ENCODE measurements at regions not wholly inside any gene's neighbourhood (a gene's known extent, or its start where the extent isn't known, plus 50 kb on each side); places are given as distances from the start of the nearest gene placed in this dataset.

DNA sequence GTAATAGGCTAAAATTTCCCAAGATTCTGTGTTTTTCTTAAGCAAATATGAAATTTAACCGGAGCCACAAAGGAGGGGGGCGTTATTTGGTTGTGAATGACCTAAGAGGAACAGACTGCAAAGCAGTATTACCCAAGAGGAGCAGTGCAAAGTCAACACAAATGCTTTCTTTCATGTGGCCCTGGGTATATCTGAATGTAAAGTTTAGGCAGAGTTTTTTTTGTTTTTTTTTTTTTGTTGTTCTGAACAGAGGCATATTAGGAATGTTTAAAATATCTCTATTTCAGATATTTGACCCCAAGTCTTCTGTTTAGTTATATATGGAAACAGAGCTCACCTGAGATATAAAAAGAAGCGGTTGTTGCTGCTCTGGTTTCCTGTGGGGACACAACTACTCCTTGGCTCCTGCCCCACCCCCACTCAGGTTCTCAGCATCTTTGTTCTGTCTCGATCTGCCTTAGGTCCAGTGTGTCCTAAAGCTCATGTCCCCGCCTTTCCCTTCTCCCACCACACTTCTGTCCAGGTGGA, 220.7 kb downstream of the RFC3 start:
- no TSS peak for BruUV-seq (replicated peaks)

More for the DNA sequence above, 220.7 kb downstream of the RFC3 start:
- H4K91ac ChIP-seq (ENCODE audit: insufficient read depth, low read depth, low read length) = no peak overlapping the region
- H3K9me1 ChIP-seq (ENCODE audit: insufficient read depth, low read length) = no peaks in the 10 kb centered on the region
- H2BK15ac ChIP-seq (ENCODE audit: low read depth, low read length) = no peak overlapping the region
- no peak overlapping the region for H4K5ac ChIP-seq (ENCODE audit: low read depth, low read length)
- no peak overlapping the region for H2BK20ac ChIP-seq (ENCODE audit: low read depth, low read length)
- no peaks in the 10 kb centered on the region for H3K36me3 ChIP-seq (ENCODE audit: control insufficient read depth, insufficient read depth, low read length)
- H3K18ac ChIP-seq (ENCODE audit: low read depth, low read length) = no peak overlapping the region
- H3K4me1 ChIP-seq (ENCODE audit: control insufficient read depth, insufficient read depth, low read length) = no peaks in the 10 kb centered on the region
- H2BK5ac ChIP-seq (ENCODE audit: low read depth, low read length, poor library complexity, severe bottlenecking) = no peak overlapping the region
- no peak overlapping the region for H2BK120ac ChIP-seq (ENCODE audit: low read depth, low read length)
- no peak overlapping the region for H3K23ac ChIP-seq (ENCODE audit: low read depth, low read length)
- no peak overlapping the region for H3K4me2 ChIP-seq (ENCODE audit: low read depth, low read length)
- no peak overlapping the region for H4K8ac ChIP-seq (ENCODE audit: low read depth in 2 of 2, low read length in 2 of 2)
- 0% methylated on average over 1 of the region's 5 CpGs; no CpG with 5 or more reads in 1 of the 2 experiments for WGBS, 2 experiments (ENCODE audit: extremely low coverage in 2 of 2, insufficient read length in 1 of 2)
- no peak overlapping the region for H3K4me3 ChIP-seq (ENCODE audit: insufficient read depth, low read depth, low read length)
- in situ Hi-C loops (cut with MboI; ENCODE audit: low sequenced_read_pairs) (no loop called here), dilution Hi-C loops (cut with HindIII; ENCODE audit: low sequenced_read_pairs, unreplicated experiment) (no loop called here), intact Hi-C loops (cut with micrococcal nuclease) (no loop called here)
- no peak overlapping the region for H2AFZ ChIP-seq (replicated peaks; ENCODE audit: low read length, poor library complexity)
- ChIA-PET POLR2A (ENCODE audit: unreplicated experiment) (no interaction called here), CTCF (no interaction called here)
- H3K56ac ChIP-seq (ENCODE audit: extremely low read depth, insufficient read depth, low read length) = no peak overlapping the region
- no peak for ATAC-seq (ENCODE audit: low read depth)
- TF ChIP-seq, protein P1, sequence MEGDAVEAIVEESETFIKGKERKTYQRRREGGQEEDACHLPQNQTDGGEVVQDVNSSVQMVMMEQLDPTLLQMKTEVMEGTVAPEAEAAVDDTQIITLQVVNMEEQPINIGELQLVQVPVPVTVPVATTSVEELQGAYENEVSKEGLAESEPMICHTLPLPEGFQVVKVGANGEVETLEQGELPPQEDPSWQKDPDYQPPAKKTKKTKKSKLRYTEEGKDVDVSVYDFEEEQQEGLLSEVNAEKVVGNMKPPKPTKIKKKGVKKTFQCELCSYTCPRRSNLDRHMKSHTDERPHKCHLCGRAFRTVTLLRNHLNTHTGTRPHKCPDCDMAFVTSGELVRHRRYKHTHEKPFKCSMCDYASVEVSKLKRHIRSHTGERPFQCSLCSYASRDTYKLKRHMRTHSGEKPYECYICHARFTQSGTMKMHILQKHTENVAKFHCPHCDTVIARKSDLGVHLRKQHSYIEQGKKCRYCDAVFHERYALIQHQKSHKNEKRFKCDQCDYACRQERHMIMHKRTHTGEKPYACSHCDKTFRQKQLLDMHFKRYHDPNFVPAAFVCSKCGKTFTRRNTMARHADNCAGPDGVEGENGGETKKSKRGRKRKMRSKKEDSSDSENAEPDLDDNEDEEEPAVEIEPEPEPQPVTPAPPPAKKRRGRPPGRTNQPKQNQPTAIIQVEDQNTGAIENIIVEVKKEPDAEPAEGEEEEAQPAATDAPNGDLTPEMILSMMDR (conservative IDR thresholded peaks at IDR 0.05; ENCODE audit: low read depth, low read length) = no peak
- TF ChIP-seq, protein P2, sequence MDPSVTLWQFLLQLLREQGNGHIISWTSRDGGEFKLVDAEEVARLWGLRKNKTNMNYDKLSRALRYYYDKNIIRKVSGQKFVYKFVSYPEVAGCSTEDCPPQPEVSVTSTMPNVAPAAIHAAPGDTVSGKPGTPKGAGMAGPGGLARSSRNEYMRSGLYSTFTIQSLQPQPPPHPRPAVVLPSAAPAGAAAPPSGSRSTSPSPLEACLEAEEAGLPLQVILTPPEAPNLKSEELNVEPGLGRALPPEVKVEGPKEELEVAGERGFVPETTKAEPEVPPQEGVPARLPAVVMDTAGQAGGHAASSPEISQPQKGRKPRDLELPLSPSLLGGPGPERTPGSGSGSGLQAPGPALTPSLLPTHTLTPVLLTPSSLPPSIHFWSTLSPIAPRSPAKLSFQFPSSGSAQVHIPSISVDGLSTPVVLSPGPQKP (IDR thresholded peaks at IDR 0.05; ENCODE audit: borderline replicate concordance, low read depth, low read length) = no peak
- no peak for TF ChIP-seq FOS (IDR thresholded peaks at IDR 0.05; ENCODE audit: low read depth, low read length)
- TF ChIP-seq MAZ (IDR thresholded peaks at IDR 0.05; ENCODE audit: borderline replicate concordance, low read depth, low read length) = no peak
- TF ChIP-seq NFE2L2 (IDR thresholded peaks at IDR 0.05; ENCODE audit: low read depth, low read length) = no peak
- no peak for TF ChIP-seq CHD1 (IDR thresholded peaks at IDR 0.05; ENCODE audit: low read depth, low read length)
- TF ChIP-seq MXI1 (IDR thresholded peaks at IDR 0.05; ENCODE audit: borderline replicate concordance, low read depth, low read length) = no peak
- TF ChIP-seq CEBPB (IDR thresholded peaks at IDR 0.05; ENCODE audit: low read depth, low read length) = no peak
- TF ChIP-seq RCOR1 (IDR thresholded peaks at IDR 0.05; ENCODE audit: insufficient replicate concordance, low read length) = no peak
- TF ChIP-seq, protein P3, sequence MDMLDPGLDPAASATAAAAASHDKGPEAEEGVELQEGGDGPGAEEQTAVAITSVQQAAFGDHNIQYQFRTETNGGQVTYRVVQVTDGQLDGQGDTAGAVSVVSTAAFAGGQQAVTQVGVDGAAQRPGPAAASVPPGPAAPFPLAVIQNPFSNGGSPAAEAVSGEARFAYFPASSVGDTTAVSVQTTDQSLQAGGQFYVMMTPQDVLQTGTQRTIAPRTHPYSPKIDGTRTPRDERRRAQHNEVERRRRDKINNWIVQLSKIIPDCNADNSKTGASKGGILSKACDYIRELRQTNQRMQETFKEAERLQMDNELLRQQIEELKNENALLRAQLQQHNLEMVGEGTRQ (IDR thresholded peaks at IDR 0.05; ENCODE audit: low read depth, low read length) = no peak
- no peak for TF ChIP-seq SMC3 (IDR thresholded peaks at IDR 0.05; ENCODE audit: low read depth, low read length)
- TF ChIP-seq POLR2A (IDR thresholded peaks at IDR 0.05; ENCODE audit: low read depth, low read length) = no peak
- TF ChIP-seq MAFK (IDR thresholded peaks at IDR 0.05; ENCODE audit: low read depth, low read length) = no peak
- TF ChIP-seq RAD21 (IDR thresholded peaks at IDR 0.05; ENCODE audit: low read length) = no peak
- TF ChIP-seq RFX5 (IDR thresholded peaks at IDR 0.05; ENCODE audit: low read depth, low read length) = no peak
- no peak for TF ChIP-seq BHLHE40 (IDR thresholded peaks at IDR 0.05; ENCODE audit: low read depth, low read length)
- no peak overlapping the region for H2AK9ac ChIP-seq (replicated peaks; ENCODE audit: low read depth, low read length, poor library complexity)
- H4K20me1 ChIP-seq (ENCODE audit: insufficient read depth, low read length) = no peaks in the 10 kb centered on the region
- H3K27ac ChIP-seq (ENCODE audit: insufficient read depth, low read length) = no peak overlapping the region
- H2AK5ac ChIP-seq (ENCODE audit: low read depth, low read length) = no peak overlapping the region
- H3K79me1 ChIP-seq (ENCODE audit: low read depth in 1 of 2, low read length in 2 of 2) = no peaks in the 10 kb centered on the region
- DNase-seq = no peak
- H3K27me3 ChIP-seq (ENCODE audit: control insufficient read depth, insufficient read depth, low read length) = no peaks in the 10 kb centered on the region
- no peak overlapping the region for H3K14ac ChIP-seq (replicated peaks; ENCODE audit: low read depth, low read length)
- H3K9ac ChIP-seq (ENCODE audit: low read depth, low read length) = no peak overlapping the region
- no peaks in the 10 kb centered on the region for H3K9me3 ChIP-seq (ENCODE audit: control insufficient read depth, insufficient read depth, low read length)
- no peak overlapping the region for H3K4ac ChIP-seq (ENCODE audit: low read depth, low read length)

Measured in IMR-90 (cell line).